A673 (cell line): ENCODE measurements at regions not wholly inside any gene's neighbourhood (a gene's known extent, or its start where the extent isn't known, plus 50 kb on each side); places are given as distances from the start of the nearest gene placed in this dataset.

Experiments
- EZH2 ChIP-seq: fragments of 200-600 bp; sonication (generic); IDR thresholded peaks from 2 replicates; pipeline ENCODE4 v1.6.1; 2017; ENCODE audit warnings: borderline replicate concordance, low read depth, mild to moderate bottlenecking, mixed read lengths, antibody characterized with exemption, low read length; ENCODE audit not compliant: poor library complexity, severe bottlenecking
- TF ChIP-seq, protein P1 (sequence below): fragments of 300-800, 200-600 bp; sonication (generic); conservative IDR thresholded peaks from 2 replicates; pipeline ENCODE4 v1.5.1; 2017; ENCODE audit warnings: low read depth, mild to moderate bottlenecking, antibody characterized with exemption, low read length, moderate library complexity, mixed read lengths

DNA sequence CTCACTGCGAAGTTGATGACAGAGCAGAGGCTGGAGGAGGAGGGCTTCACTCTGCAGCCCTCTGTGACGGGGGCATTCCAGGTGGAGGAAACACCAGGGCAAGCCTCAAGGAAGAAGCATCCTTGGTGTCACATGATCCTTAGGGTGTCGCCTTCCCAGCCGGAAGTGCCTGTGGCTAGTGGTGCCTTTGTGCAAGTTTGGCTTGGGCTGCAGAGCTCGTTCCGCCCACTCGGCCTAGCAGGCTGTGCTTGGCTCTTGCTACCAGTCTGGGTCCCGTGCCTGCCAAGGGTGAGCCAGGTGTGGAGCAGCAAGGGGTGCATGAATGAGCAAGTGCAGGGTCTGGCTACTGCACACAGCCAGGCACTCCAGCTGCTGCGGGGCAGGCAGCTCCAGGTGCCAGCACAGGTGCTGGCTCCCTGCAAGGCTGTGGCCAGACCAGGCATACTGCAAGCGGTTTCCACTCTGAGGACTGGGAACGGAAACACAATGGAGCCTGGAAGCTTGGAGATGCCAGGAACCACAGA, 325.3 kb upstream of the SMIM21 start:
- no peak for TF ChIP-seq EZH2
- TF ChIP-seq, protein P1, sequence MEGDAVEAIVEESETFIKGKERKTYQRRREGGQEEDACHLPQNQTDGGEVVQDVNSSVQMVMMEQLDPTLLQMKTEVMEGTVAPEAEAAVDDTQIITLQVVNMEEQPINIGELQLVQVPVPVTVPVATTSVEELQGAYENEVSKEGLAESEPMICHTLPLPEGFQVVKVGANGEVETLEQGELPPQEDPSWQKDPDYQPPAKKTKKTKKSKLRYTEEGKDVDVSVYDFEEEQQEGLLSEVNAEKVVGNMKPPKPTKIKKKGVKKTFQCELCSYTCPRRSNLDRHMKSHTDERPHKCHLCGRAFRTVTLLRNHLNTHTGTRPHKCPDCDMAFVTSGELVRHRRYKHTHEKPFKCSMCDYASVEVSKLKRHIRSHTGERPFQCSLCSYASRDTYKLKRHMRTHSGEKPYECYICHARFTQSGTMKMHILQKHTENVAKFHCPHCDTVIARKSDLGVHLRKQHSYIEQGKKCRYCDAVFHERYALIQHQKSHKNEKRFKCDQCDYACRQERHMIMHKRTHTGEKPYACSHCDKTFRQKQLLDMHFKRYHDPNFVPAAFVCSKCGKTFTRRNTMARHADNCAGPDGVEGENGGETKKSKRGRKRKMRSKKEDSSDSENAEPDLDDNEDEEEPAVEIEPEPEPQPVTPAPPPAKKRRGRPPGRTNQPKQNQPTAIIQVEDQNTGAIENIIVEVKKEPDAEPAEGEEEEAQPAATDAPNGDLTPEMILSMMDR = no peak
